ENCODE measurements at regions not wholly inside any gene's neighbourhood (a gene's known extent, or its start where the extent isn't known, plus 50 kb on each side); places are given as distances from the start of the nearest gene placed in this dataset.

DNA sequence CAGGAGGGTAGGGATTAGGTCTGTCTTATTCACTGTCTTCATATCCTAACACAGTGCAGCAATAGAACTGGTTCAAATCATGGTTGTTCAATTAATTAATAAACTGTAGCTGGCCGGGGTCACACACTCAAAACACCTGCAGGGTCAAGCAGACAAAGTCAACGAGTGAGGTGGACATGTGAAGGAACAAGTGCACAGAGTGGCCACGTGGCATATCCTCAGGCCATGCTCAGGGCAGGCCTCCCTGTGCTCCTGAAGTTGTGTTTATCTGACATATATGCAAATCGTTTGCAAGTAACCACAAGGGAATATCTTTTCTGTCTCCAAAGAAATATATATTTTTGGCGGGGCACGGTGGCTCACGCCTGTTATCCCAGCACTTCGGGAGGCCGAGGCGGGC lies 98.5 kb upstream of the ZMIZ1 start:
- Histone ChIP-seq H3K4me3 (ENCODE audit: low read length) (no peak overlapping the region), H3K27me3 (ENCODE audit: insufficient read depth, low read length) (no peaks in the 10 kb centered on the region; the same call in 1 of the 2 replicates), H3K36me3 (ENCODE audit: insufficient read depth, low read depth, low read length) (no peaks in the 10 kb centered on the region), H3K9me3 (ENCODE audit: insufficient read depth, low read depth, low read length) (no peaks in the 10 kb centered on the region), H3K9ac (ENCODE audit: low read depth, low read length) (no peak overlapping the region), H3K27ac (ENCODE audit: low read length) (no peak overlapping the region), H3K4me1 (ENCODE audit: insufficient read depth, low read length) (peaks cover 30% of the 10 kb centered on the region)

- H3K9me3 ChIP-seq (ENCODE audit: insufficient read depth, low read depth, low read length): no peaks in the 10 kb centered on the region
- H3K9ac ChIP-seq (ENCODE audit: low read depth, low read length): no peak overlapping the region
- H3K27me3 ChIP-seq (ENCODE audit: insufficient read depth, low read length): no peaks in the 10 kb centered on the region; the same call in 1 of the 2 replicates
- H3K4me1 ChIP-seq (ENCODE audit: insufficient read depth, low read length): peaks cover 23% of the 10 kb centered on the region
- no peak overlapping the region for H3K4me3 ChIP-seq (ENCODE audit: low read length)
- no peak overlapping the region for H3K27ac ChIP-seq (ENCODE audit: low read length)
- H3K36me3 ChIP-seq (ENCODE audit: insufficient read depth, low read depth, low read length): no peaks in the 10 kb centered on the region
Measured at GRCh38 chr10:78971094-78971682, 97.6 kb upstream of the ZMIZ1 start.

- H3K36me3 ChIP-seq (ENCODE audit: insufficient read depth, low read depth, low read length): no peaks in the 10 kb centered on the region
- H3K9ac ChIP-seq (ENCODE audit: low read depth, low read length): peak overlapping the region; percentile 38; the same call in 1 of the 2 replicates
- H3K9me3 ChIP-seq (ENCODE audit: insufficient read depth, low read depth, low read length): no peaks in the 10 kb centered on the region
- no peak overlapping the region for H3K27ac ChIP-seq (ENCODE audit: low read length)
- H3K27me3 ChIP-seq (ENCODE audit: insufficient read depth, low read length): no peaks in the 10 kb centered on the region; the same call in 1 of the 2 replicates
- peak overlapping the region; percentile 68; the same call in 1 of the 2 replicates for H3K4me3 ChIP-seq (ENCODE audit: low read length)
- H3K4me1 ChIP-seq (ENCODE audit: insufficient read depth, low read length): peaks cover 23% of the 10 kb centered on the region
Measured at GRCh38 chr10:78972160-78972946, 96.4 kb upstream of the ZMIZ1 start.

- H3K9ac ChIP-seq (ENCODE audit: low read depth, low read length): peak overlapping the region; percentile 38; the same call in 1 of the 2 replicates
- H3K36me3 ChIP-seq (ENCODE audit: insufficient read depth, low read depth, low read length): no peaks in the 10 kb centered on the region
- peak overlapping the region; percentile 57 for H3K27ac ChIP-seq (ENCODE audit: low read length)
- H3K4me1 ChIP-seq (ENCODE audit: insufficient read depth, low read length): peaks cover 23% of the 10 kb centered on the region
- H3K27me3 ChIP-seq (ENCODE audit: insufficient read depth, low read length): no peaks in the 10 kb centered on the region; the same call in 1 of the 2 replicates
- no peaks in the 10 kb centered on the region for H3K9me3 ChIP-seq (ENCODE audit: insufficient read depth, low read depth, low read length)
- peak overlapping the region; percentile 68 for H3K4me3 ChIP-seq (ENCODE audit: low read length)
Measured at GRCh38 chr10:78972947-78973900, 95.5 kb upstream of the ZMIZ1 start.

DNA sequence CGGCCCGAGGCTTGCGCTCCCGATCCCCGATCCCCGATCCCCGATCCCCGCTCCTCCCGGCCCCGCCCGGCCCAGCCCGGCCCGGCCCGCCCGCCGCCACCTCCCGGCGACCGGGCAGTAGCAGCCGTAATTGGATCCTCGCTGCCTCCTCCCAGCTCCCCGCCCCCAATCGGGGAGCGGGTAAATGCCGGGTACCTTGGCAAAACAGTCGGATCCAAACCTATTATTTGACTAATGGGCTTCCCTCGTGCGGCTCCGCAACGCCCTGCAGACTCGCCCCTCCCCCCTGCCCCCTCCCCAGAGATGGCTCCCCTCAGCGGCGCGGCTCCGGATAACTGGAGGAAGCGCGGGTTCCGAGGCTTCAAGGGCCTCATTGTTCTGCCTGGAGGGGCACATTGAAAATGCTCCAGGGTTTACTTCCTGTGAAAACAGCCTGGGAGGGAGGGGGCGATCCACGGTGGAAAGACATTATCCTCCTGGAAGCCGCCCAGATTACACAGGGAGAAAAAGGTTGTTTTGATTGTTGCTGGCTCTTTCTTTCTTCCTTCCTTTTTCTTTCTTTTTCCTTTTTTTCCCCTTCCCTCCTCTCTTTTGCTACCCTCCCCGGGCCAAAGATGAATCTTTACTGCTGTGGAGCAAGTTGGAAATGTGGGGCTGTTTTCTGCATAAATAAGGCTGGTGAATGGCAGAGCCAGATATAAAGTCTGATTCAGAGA lies 94.7 kb upstream of the ZMIZ1 start:
- Histone ChIP-seq H3K27ac (ENCODE audit: low read length) (peak overlapping the region; percentile 99), H3K9ac (ENCODE audit: low read depth, low read length) (peak overlapping the region; percentile 98), H3K4me3 (ENCODE audit: low read length) (peak overlapping the region; percentile 75), H3K9me3 (ENCODE audit: insufficient read depth, low read depth, low read length) (no peaks in the 10 kb centered on the region), H3K27me3 (ENCODE audit: insufficient read depth, low read length) (no peaks in the 10 kb centered on the region; the same call in 1 of the 2 replicates), H3K36me3 (ENCODE audit: insufficient read depth, low read depth, low read length) (no peaks in the 10 kb centered on the region), H3K4me1 (ENCODE audit: insufficient read depth, low read length) (peaks cover 23% of the 10 kb centered on the region)

GRCh38 chr10:78974617-78975317 lies 94.0 kb upstream of the ZMIZ1 start:
- H3K9ac ChIP-seq (ENCODE audit: low read depth, low read length): peak overlapping the region; percentile 98
- no peaks in the 10 kb centered on the region for H3K36me3 ChIP-seq (ENCODE audit: insufficient read depth, low read depth, low read length)
- peak overlapping the region; percentile 75 for H3K4me3 ChIP-seq (ENCODE audit: low read length)
- peaks cover 23% of the 10 kb centered on the region for H3K4me1 ChIP-seq (ENCODE audit: insufficient read depth, low read length)
- no peaks in the 10 kb centered on the region for H3K9me3 ChIP-seq (ENCODE audit: insufficient read depth, low read depth, low read length)
- peak overlapping the region; percentile 99 for H3K27ac ChIP-seq (ENCODE audit: low read length)
- H3K27me3 ChIP-seq (ENCODE audit: insufficient read depth, low read length): no peaks in the 10 kb centered on the region; the same call in 1 of the 2 replicates

DNA sequence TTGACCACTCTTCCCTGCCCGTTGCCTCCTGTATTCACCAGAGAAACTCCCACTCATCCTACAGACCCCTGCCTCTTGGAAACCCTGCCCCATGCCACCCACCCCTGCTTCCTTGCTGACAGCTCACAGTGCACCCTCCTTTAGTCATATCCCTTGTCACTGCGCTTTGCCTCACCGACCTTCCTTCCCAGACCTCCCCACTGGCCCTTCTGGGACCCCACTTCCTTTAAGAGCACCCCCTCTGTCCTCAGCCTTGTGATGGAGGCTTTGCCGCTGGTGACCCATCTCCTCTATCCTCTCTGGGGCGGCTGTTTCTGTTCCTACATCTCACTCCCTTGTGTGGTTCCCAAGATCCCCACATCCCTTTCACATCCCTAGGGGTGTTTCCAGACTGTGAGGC lies 92.8 kb upstream of the ZMIZ1 start:
- Histone ChIP-seq H3K9ac (ENCODE audit: low read depth, low read length) (no peak overlapping the region; the same call in 1 of the 2 replicates), H3K27ac (ENCODE audit: low read length) (no peak overlapping the region)

GRCh38 chr10:78976825-78977755 lies 91.7 kb upstream of the ZMIZ1 start:
- H3K9me3 ChIP-seq (ENCODE audit: insufficient read depth, low read depth, low read length): no peaks in the 10 kb centered on the region
- H3K36me3 ChIP-seq (ENCODE audit: insufficient read depth, low read depth, low read length): no peaks in the 10 kb centered on the region
- H3K27ac ChIP-seq (ENCODE audit: low read length): no peak overlapping the region
- H3K4me3 ChIP-seq (ENCODE audit: low read length): no peak overlapping the region
- peaks cover 20% of the 10 kb centered on the region for H3K4me1 ChIP-seq (ENCODE audit: insufficient read depth, low read length)
- H3K27me3 ChIP-seq (ENCODE audit: insufficient read depth, low read length): peaks cover 6% of the 10 kb centered on the region; the same call in 1 of the 2 replicates
- no peak overlapping the region for H3K9ac ChIP-seq (ENCODE audit: low read depth, low read length)

More for the DNA sequence above, 92.8 kb upstream of the ZMIZ1 start:
- Histone ChIP-seq H3K4me3 (ENCODE audit: low read length) (no peak overlapping the region), H3K4me1 (ENCODE audit: insufficient read depth, low read length) (peaks cover 23% of the 10 kb centered on the region), H3K27me3 (ENCODE audit: insufficient read depth, low read length) (peaks cover under 1% of the 10 kb centered on the region; the same call in 1 of the 2 replicates), H3K9me3 (ENCODE audit: insufficient read depth, low read depth, low read length) (no peaks in the 10 kb centered on the region), H3K36me3 (ENCODE audit: insufficient read depth, low read depth, low read length) (no peaks in the 10 kb centered on the region)

GRCh38 chr10:78979938-78980337 lies 88.8 kb upstream of the ZMIZ1 start:
- H3K9me3 ChIP-seq (ENCODE audit: insufficient read depth, low read depth, low read length): no peaks in the 10 kb centered on the region
- H3K4me3 ChIP-seq (ENCODE audit: low read length): no peak overlapping the region
- no peak overlapping the region for H3K9ac ChIP-seq (ENCODE audit: low read depth, low read length)
- no peaks in the 10 kb centered on the region for H3K36me3 ChIP-seq (ENCODE audit: insufficient read depth, low read depth, low read length)
- H3K27ac ChIP-seq (ENCODE audit: low read length): no peak overlapping the region
- H3K4me1 ChIP-seq (ENCODE audit: insufficient read depth, low read length): peaks cover 3% of the 10 kb centered on the region; the same call in 1 of the 2 replicates
- 0 out of 2 replicates have a peak, but pooled peaks cover 6% of the 10 kb centered on the region for H3K27me3 ChIP-seq (ENCODE audit: insufficient read depth, low read length)

GRCh38 chr10:78980354-78980753 lies 88.4 kb upstream of the ZMIZ1 start:
- Histone ChIP-seq H3K27ac (ENCODE audit: low read length) (no peak overlapping the region), H3K4me3 (ENCODE audit: low read length) (no peak overlapping the region), H3K36me3 (ENCODE audit: insufficient read depth, low read depth, low read length) (no peaks in the 10 kb centered on the region), H3K27me3 (ENCODE audit: insufficient read depth, low read length) (0 out of 2 replicates have a peak, but pooled peaks cover 6% of the 10 kb centered on the region), H3K4me1 (ENCODE audit: insufficient read depth, low read length) (0 out of 2 replicates have a peak, but pooled peaks cover 2% of the 10 kb centered on the region), H3K9ac (ENCODE audit: low read depth, low read length) (no peak overlapping the region), H3K9me3 (ENCODE audit: insufficient read depth, low read depth, low read length) (no peaks in the 10 kb centered on the region)

Data from iPS-20b (cell line).